CD1c-positive myeloid dendritic cell (primary cell): ENCODE measurements at regions not wholly inside any gene's neighbourhood (a gene's known extent, or its start where the extent isn't known, plus 50 kb on each side); places are given as distances from the start of the nearest gene placed in this dataset.

Experiments
- DNase-seq: peaks from one replicate; pipeline ENCODE4 v3.0.0-alpha.2; 2016; ENCODE audit errors: extremely low spot score

DNA sequence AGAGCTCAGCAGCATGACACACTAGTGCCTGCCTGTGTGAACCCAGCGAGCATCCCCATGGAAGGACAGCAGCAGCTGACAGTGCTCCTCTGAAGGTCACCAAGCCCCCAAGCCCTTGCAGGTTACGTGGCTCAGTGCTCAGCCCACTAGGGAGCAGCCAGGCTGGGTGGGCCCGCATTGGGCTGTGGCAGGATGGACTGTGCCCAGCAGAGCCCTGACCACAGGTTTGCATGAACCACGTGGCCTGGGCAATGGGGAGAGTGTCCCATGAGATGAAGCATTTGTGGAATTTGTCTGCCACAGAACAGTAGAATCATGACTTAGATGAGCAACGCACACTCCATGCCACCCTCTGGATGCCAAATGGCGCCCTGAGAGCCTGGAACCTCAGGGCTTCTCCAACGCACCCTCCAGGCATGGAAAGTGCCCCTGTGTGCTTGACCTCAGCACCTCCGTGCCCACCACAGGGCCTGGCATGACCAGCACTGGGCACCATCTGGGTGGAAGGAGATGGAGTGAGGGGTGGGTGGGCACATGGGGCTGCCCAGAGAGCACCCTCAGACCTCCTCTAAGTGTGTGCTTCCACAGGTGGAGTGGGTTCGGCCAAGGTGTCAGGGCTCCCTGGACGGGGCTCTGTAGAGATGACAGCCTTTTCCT, 216.1 kb upstream of the RAB6C start:
- no peak for DNase-seq

DNA sequence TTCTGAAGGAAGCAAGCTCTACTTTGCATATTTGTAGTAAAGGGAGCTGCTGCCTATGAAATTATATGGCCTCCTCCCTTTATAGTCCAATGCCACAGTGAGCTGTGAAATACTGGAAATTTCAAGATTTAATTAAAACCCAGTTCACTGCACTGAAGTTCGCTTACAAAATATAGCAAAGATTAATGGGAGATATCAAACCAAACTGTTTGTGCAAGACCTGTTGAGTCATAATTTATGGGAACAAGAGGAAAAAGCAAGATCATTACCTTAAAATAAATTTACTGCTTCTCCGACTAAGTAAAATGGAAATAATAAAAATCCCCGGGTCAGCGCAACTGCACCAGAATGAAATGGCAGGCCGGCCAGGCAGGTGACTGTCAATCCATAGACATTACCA, 215.5 kb upstream of the RAB6C start:
- DNase-seq = no peak

DNA sequence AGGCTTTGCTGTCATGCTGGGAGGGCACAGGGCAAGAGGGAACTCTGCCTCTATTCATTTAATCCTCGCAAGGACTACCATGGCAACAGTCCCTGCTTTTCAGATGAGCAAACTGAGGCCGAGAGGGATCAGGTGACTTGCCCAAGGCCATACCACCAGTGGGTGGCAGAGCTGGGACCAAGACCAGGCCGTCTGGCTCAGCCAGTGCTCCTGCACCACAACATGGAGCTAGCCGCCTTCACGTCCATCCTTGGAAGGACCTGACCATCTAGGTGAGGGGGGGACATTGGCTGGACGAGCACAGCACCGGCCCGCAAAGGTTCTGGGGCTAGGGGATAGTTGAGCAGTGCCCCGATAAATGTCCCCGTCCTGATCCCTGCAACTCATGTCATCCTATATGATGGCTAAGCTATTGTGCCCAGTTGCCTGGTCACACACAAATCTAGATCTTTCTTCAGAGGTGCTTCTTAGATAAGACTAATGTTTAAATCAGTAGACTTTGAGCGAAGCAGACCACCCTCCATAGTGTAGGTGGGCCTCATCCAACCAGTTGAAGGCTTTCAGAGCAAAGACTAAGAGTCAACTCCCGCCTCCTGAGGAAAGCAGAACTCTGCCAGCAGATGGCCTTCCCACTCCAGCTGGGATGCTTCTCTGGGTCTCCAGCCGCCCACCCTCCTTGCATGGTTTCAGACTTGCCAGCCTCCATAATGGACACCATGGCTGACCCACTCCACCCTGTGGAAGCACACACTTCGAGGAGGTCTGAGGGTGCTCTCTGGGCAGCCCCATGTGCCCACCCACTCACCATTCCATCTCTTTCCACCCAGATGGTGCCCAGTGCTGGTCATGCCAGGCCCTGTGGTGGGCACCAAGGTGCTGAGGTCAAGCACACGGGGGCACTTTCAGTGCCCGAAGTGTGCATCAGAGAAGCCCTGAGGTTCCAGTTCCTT, 214.8 kb upstream of the RAB6C start:
- DNase-seq = no peak

DNA sequence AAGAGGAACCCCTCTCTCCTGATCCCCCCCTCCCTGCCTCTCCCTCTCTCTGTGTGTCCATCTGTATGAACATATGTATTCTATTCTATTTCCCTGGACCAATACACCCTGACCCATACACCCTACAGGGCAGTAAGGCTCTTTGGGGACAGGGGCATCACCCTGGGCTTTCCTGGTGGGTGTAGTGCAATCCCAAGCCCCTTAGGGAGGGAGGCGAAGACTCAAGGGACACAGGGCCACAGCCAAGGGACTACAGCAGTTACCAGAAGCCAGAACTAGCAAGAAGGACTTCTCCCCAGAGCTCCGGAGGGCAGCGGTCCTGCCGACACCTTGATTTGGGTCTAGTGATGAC, 214.2 kb upstream of the RAB6C start:
- no peak for DNase-seq

DNA sequence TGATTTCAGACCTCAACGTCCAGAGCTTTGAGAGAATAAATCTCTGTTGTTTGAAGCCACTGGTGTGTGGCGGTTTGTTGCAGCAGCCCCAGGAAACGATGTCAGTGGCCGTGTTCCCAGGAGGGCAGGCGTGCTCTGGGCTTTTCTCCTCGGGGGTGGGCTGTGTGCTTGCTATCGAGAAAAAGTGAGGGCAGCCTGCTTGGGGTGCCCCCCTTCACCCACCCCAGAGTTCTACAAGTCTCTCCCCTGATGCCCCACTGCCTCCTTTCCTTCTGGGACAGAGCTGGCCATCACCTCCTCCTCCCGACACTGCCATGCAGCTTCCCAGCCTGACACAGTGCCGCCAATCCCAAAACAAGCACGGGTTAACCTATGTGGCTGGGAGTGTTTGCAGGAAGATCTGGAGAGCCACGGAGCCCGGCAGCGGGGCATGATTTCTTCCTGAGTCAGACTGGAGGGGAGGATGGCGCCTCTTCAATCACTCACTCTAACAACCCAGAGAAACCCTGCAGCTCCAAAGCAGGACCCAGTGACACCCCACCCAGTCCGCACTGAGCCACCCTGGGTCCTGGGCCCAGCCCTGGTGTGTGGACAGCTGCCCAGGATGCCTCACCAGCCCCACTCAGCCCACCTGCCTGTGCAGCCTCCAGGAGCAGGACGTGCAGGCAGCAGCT, 213.7 kb upstream of the RAB6C start:
- no peak for DNase-seq

DNA sequence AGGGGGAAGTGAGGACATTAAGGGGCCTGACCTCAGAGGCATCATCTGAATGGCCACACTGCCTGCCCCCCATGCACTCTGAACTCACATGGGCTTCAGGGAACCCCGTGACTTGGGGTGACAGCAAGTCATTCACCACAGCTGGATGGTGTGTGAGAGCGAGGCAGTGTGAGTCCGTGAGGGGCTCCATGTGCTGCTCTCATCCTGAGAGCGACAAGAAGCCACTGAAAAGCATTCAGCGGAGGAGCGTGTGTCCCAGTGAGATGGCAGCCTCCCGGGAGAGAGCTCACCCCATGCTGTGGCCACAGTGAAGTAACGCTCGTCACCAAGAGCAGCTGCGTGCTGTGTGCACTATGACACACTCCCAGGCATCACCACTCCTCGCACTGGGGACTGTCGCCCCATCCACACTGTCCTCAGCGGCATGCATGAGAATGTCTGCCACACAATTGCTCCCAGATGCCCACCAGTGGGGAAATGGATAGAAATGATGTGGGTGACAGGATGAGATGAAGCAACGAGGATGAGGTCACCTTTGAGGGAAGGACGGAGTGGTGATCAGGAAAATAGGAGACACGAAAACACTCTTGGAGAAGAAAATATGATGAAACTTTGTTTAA, 213.0 kb upstream of the RAB6C start:
- no peak for DNase-seq

DNA sequence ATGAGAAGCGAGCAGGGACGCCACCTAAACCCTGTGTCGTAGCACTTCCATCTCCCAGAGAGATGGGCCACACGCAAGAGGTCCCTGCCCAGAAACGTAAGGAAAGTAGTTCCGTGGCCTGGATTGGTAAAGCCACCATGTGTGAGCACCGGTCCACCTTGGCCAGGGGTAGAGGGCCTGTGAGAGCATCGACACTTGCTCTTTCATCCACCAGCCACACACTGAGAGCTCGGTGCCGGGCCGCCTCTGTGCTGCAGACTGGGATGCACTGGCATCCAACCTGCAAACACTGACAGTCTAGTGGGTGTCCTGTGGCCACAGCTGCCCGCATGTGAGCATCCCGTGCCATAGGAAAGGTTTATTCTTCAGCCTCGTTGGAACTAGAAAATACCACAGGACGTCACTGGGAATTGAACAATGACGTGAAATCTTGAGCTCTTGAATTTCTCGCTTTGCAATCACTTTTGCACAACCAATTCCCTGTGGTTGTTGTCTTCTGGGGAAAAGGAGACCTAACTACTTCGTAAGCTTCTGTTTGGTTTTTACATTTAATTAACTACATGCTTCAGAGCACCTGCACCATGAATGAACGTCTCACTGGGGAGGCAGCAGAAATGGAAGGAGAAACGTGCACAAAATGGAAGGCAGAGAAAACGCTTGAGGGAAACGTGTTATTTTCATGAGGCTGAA, 212.0 kb upstream of the RAB6C start:
- no peak for DNase-seq

DNA sequence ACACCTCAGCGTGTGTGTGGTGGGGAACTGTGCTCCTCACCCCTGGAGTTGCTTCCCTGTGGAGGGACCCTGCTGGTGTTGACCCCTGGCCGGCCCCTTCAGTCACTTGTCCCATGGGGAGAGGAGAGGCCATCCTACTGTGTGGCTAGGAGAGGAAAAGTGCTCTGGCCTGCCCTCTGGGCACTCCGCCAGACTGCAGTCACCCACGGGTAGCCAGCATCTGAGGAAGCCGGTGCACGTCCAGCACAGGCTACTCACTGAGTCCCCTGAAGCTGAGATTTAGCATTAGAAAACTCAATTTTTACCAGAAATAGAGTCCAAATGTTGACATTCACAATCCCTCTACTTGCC, 211.5 kb upstream of the RAB6C start:
- no peak for DNase-seq

DNA sequence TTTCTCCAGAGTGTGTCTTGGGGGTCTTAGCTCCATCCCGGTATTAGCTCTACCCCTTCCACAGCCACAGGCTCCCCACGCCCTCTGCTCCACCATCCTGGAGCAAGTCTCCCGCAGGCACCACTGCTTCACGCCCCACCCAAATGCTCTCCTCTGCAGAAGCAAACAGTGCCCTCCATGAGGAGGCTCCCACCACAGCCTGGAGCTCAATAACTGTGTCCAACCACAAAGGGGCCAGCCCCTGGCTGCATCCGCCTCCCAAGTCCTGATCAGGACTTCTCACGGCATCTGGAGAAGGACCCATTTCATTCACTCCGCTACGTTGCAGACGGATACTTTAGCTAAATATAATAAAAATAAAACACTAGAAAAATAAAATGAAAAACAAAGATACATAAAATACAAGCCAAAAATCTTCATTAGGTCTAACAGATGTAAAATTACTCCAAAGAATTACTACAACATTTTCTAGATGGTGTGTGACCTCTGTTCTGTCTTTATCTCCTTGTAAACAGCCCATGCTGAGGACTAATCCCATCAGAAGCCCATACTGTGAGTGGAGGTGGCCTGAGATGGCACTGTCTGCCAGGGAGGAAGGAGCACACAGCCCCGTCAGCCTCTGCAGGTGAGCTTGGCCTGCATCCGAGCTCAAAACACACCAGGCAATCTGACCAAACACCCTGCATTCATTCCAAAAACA, 210.8 kb upstream of the RAB6C start:
- DNase-seq = no peak

DNA sequence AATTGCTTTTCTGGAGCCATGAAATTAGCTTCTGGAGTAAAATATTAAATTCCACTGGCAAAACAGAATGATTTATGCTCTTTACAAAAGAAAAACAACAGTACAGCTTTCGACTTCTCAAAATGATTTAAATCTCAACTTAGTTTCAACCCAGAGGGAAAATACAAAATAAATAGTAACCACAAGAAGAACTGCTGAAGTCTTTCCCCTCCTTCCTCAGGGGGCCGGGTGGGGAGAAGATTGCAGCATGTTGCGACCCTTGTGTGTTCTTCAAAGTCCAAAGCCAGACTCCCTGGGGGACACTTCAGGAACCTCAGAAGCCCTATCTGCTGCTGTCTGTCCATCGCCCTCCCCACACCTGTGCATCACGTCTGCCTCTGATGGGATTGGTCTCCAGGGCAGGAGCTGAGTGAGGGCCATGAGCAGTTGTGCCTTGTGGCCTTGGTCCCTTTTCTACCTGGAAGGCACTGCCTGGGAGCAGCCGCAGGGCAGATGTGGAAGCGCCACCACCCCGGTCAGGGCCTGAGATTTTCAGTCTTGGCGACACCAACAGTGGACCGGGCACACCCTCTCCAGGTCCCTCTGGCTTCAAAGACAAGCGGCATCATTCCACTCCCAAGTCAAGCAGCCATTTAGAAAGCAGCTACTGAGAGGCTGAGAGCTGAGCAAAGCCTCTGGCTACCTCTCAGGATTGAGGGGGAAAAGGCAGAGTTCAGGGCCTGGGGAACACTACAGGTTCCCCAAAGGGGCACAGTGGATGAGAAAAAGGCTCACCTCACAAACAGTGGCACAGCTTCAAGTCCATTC, 210.1 kb upstream of the RAB6C start:
- no peak for DNase-seq

DNA sequence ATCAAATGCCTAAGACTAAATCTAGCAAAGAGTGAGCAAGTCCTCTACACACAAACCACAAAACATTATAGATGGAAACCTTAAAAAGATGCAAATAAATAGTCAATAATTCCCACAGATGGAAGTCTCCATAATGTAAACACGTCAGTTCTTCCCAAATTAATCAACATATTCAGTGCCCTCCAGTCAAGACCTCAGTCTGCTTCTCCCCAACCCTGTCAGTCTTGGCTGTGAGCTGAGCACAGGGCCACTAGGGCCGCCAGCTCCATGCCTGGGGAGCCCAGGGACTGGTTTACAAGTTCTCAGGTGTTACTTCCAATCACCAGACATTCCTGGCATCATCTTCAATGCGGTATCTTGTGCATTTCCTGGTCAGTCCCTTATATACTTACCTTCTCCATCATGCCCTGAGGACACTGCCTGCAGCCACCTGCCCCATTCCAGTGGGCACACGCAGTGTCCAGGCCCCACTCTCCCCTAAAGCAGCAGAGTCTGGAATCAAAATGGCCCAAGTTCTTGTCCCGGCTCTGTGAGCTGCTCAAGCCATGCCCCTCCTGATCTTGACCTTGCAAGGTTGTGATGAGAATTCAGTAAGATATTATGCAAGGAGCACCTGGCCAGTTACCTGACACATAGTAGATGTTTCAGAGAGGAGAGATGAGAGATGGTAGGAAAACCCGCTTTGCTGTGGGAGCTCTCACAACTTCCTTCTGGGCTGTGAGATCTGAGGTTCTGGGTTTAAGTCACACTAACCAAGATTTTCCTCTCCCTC, 207.9 kb upstream of the RAB6C start:
- no peak for DNase-seq

DNA sequence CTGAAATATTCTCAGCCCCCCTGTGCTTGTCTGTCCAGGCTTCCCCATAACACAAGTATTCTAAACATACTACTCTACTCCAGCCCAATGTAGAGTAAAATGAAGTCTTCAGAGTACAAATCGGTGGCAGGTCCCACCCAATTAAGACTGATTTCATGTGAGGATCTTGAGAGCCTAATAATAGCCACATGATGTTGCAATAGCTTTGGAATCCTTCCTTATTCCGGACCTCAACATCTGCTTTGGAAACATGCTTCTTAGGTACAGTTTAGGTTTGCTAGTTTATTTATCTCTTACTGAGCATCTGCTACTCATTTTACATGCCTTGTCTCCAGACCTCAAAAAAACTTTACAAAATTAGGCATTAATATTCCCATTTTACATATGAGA, 207.3 kb upstream of the RAB6C start:
- DNase-seq = no peak

DNA sequence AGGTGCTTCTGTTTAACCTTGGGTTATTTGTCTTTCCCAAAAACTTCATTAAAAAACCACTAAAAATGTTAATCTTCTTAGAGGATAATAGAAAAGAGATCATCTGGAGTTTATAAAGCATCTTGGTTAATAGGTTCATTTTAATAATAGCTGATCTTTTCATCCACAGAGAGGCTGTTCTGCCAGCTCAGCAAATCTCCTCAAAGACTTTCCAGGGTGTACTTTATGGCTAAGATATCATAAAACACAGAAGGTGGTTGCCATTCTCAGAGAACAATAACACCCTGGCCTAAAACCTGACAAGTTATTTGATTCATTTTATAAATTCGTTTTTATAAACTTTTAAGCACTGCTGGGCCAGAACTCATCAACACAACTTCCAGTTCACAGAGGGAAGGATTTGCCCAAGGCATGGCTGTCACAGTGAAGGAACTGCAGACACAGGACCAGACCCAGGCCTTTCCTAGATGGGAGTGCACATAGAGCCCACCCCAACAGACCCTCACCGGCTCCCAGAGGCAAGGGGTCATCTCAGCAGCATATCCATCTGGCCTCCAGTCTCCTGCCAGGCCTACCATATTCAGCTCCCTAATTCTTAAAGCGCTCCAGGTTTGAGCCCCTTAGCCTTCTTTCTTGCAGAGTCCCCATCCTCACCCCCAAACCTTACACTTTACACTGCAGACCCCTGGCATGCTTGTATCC, 203.4 kb upstream of the RAB6C start:
- no peak for DNase-seq

DNA sequence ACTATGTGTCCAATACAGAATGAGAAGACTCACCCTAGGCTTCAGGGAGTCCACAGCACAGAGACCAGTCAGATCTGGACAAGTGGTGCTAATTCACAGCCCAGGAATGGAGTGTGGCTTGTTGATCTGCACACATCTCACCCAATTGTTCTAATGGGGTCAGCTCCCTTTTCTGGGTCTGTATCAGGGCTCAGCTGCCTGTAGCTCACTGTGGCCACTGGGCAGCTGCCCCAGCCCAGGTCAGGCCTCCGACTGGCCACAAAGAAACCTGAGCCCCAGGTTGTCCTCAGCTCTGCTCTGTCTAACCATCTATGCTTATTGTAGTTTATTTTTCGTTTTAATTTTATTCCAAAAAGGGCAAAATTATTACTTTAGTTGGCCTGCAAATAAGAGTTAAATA, 202.3 kb upstream of the RAB6C start:
- DNase-seq = no peak

DNA sequence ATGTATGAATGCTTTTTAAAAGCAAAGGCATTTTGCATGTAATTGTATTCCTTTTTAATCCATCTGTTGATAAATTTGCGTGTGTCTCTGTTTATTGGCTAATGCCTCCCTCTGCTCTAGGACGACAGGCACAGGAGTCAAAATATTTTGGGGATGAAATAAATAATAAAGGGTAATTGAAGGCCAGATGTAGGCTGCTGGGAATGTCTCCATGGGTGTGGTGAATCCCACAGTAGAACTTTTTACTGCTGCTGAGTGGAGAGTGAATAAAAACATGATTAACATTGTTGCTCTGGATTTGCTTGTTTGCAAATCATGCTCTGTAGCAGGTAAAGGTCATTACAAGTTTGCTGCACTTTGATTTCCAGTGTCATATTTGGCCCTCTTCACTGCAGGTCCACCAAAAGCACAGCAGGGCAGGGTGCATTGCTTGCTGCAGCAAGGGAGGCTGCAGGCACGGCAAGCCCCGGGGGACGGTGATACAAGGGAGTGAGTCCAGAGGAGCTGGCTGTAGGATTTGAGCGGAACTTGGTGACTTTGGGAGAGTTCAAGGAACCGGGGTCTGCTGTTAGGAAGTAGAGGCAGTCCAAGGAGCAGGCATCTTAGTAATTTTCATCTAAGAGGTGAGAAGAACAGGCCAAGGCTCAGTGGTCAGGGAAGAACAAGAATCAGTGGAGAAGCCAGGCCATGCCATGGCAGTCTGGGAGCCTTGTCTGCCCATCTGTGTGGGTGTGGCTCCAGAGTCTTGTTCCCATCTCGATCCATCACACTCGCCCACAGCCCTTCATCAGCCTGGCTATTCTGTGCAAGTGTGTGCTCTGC, 201.5 kb upstream of the RAB6C start:
- no peak for DNase-seq

DNA sequence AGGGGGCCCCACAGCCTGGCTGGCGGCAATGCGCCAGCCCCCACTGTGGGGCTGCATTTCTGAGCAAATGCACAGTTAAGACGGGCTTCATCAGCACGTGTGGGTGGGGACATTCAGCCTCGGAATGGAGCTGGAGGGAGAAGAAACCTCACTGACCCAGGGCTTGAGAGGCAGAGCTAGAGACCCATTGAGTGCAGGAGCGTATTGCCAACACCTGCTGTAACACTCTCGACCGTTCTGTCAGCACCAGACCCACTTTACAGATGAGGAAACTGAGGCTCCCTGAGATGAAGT, 200.9 kb upstream of the RAB6C start:
- no peak for DNase-seq

DNA sequence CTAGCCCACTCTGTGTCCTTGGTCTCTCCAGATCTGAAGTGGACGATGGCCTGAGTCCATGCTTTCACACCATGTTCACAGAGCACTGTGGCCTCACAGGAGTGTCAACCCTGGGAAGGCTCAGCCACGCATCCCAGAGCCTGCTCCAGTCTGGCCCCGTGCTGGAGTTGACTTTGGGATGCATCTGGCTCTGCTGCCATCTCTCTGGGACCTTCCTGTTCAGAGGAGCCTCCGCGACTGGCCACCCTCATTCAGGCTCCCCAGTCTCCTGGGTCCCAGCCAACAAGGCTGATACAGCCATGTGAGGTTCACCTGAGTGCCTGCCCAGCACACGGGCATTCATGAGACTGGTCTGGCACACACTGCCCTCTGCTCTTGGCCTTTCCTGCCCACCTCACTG, 199.7 kb upstream of the RAB6C start:
- no peak for DNase-seq
